HG03196 (cell line): ENCODE measurements at regions not wholly inside any gene's neighbourhood (a gene's known extent, or its start where the extent isn't known, plus 50 kb on each side); places are given as distances from the start of the nearest gene placed in this dataset.
"Not testable (repeated sequence)": the region's sequence is repeated elsewhere in the genome, so short reads cannot be mapped to it uniquely, and the experiment has no call there.

Source experiments
- ATAC-seq: cut with Tn5 transposase; IDR thresholded peaks from one replicate; pipeline ENCODE4 v1.9.1; 2021; ENCODE audit not compliant: unreplicated experiment

GRCh38 chr6:82783587-82784236, 281.9 kb downstream of the UBE3D start:
- ATAC-seq, result no peak

GRCh38 chr6:82785206-82785605, 280.4 kb downstream of the UBE3D start:
- ATAC-seq, result no peak

- ATAC-seq, result no peak
Observed at GRCh38 chr6:82786248-82786647, 279.4 kb downstream of the UBE3D start.

- no peak for ATAC-seq
Observed at GRCh38 chr6:82795940-82796339, 269.7 kb downstream of the UBE3D start.

GRCh38 chr6:82801083-82801482, 264.6 kb downstream of the UBE3D start:
- no peak for ATAC-seq

- not testable (repeated sequence) for ATAC-seq
Observed at GRCh38 chr6:82816243-82816642, 249.4 kb downstream of the UBE3D start.

- no peak for ATAC-seq
Observed at GRCh38 chr6:82818727-82819126, 246.9 kb downstream of the UBE3D start.

GRCh38 chr6:82823361-82823760, 242.3 kb downstream of the UBE3D start:
- no peak for ATAC-seq

- no peak for ATAC-seq
Observed at GRCh38 chr6:82832811-82833210, 232.8 kb downstream of the UBE3D start.

GRCh38 chr6:82833481-82833880, 232.2 kb downstream of the UBE3D start:
- no peak for ATAC-seq

- ATAC-seq, result no peak
Observed at GRCh38 chr6:82836022-82836575, 229.5 kb downstream of the UBE3D start.

- ATAC-seq, result no peak
Observed at GRCh38 chr6:82840571-82840970, 225.1 kb downstream of the UBE3D start.

- ATAC-seq, result no peak
Observed at GRCh38 chr6:82841309-82841708, 224.3 kb downstream of the UBE3D start.
